OCI-LY3 (cell line): ENCODE measurements at regions not wholly inside any gene's neighbourhood (a gene's known extent, or its start where the extent isn't known, plus 50 kb on each side); places are given as distances from the start of the nearest gene placed in this dataset.

ENCODE experiments used
- EZH2phosphoT487 ChIP-seq: fragments of 200-600 bp; shearing (Covaris generic); IDR thresholded peaks from 2 replicates; pipeline ENCODE4 v1.6.1; 2018; ENCODE audit warnings: antibody characterized with exemption, mixed run types, low read depth
- TF ChIP-seq, protein P1 (sequence below): fragments of 200-600, 300-600 bp; sonication (generic); IDR thresholded peaks from 2 replicates; pipeline ENCODE4 v1.5.1; 2014; ENCODE audit warnings: antibody characterized with exemption, low read length, low read depth

DNA sequence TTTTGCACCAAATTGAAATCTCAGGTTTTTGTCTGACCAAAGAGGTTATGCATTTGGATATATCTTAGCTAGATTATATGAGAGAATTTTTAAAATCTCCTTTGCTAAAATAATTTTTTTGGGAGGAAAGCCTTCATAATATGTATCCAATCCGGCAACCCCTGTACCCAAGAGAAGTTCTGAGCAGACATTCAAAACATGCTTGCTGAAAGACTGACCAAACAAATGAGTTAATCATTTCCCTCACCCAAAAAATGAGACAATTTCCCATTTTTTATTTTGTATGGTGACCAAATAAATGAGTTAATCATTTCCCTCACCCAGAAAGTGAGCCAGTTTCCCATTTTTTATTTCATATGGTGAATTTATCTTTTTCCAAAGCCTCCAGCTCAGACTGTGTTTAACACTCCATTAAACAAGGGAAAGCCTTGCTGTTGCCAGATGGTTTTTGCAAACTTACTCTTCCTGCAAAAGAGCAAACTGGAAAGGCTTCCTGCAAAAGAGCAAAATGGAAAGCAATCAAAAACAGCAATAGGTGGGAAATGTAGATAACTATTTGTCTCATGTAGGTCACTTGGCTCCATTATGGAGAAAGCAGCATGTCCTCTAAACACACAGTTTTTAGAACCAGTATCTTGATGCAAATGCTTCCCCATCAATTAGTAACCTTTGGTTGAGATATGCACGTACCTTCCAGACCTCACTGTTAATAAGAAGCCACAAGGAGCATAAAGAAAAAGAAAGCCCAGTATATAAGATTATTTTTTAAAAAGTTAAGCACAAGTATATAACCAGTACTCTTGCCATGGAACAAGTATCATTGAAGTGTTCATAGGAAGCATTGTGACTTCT is 78.4 kb upstream of the OSTN start:
- TF ChIP-seq, protein P1, sequence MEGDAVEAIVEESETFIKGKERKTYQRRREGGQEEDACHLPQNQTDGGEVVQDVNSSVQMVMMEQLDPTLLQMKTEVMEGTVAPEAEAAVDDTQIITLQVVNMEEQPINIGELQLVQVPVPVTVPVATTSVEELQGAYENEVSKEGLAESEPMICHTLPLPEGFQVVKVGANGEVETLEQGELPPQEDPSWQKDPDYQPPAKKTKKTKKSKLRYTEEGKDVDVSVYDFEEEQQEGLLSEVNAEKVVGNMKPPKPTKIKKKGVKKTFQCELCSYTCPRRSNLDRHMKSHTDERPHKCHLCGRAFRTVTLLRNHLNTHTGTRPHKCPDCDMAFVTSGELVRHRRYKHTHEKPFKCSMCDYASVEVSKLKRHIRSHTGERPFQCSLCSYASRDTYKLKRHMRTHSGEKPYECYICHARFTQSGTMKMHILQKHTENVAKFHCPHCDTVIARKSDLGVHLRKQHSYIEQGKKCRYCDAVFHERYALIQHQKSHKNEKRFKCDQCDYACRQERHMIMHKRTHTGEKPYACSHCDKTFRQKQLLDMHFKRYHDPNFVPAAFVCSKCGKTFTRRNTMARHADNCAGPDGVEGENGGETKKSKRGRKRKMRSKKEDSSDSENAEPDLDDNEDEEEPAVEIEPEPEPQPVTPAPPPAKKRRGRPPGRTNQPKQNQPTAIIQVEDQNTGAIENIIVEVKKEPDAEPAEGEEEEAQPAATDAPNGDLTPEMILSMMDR: no peak
- TF ChIP-seq EZH2phosphoT487: no peak
